IPS-20b (cell line): ENCODE measurements at regions not wholly inside any gene's neighbourhood (a gene's known extent, or its start where the extent isn't known, plus 50 kb on each side); places are given as distances from the start of the nearest gene placed in this dataset.
"Not testable (repeated sequence)": the region's sequence is repeated elsewhere in the genome, so short reads cannot be mapped to it uniquely, and the experiment has no call there.

Source experiments
- H3K27ac ChIP-seq: one replicate; pipeline ENCODE4 v1.5.1; 2013; ENCODE audit warnings: low read length
- H3K27me3 ChIP-seq: 2 replicates; pipeline ENCODE4 v1.6.1; 2013; ENCODE audit warnings: mild to moderate bottlenecking, low read length, inconsistent platforms; ENCODE audit not compliant: insufficient read depth
- H3K36me3 ChIP-seq: 2 replicates; pipeline ENCODE4 v1.6.1; 2013; ENCODE audit warnings: low read depth, mild to moderate bottlenecking, inconsistent platforms, low read length, moderate library complexity; ENCODE audit not compliant: insufficient read depth
- H3K4me1 ChIP-seq: 2 replicates; pipeline ENCODE4 v1.6.1; 2013; ENCODE audit warnings: mild to moderate bottlenecking, control low read depth, inconsistent platforms, low read length, moderate library complexity; ENCODE audit not compliant: insufficient read depth
- H3K4me3 ChIP-seq: 2 replicates; pipeline ENCODE4 v1.5.1; 2013; ENCODE audit warnings: mild to moderate bottlenecking, low read length, inconsistent platforms
- H3K9ac ChIP-seq: 2 replicates; pipeline ENCODE4 v1.6.1; 2013; ENCODE audit warnings: low read depth, mild to moderate bottlenecking, inconsistent platforms, low read length, moderate library complexity
- H3K9me3 ChIP-seq: 2 replicates; pipeline ENCODE4 v1.6.1; 2013; ENCODE audit warnings: mild to moderate bottlenecking, low read depth, low read length, inconsistent platforms; ENCODE audit not compliant: insufficient read depth

DNA sequence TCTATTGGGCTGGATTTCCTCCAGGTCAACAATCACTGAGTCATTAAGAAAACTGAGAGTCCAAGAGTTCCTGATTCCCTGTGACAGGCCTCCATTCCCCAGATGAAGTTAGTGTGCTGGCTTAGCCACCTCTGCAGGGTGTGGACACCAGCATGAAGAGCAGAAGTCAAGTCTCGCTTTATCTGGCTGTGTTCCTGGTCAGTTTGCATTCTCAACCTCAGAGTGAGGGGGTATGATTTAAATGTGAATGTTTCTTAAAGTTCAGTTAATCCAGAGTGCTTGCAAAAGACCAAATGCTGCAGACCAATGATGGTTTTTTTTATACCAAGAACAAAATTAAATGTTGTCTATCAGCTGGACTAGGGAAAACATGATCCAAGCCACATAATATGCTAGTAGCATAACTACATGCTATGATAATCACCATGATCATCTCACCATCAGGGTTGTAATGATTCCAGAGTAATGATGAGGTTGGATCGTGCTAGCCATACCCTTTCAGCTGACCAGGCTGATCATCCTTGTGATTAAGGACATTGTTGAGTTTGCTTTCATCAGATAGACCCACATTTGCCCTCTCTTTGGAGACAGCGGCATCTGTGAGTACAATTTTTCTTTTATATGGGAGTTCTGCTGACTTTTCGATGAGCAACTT, 145.8 kb upstream of the ARHGAP20 start:
- Histone ChIP-seq H3K9ac (no peak overlapping the region), H3K4me3 (no peak overlapping the region), H3K36me3 (no peaks in the 10 kb centered on the region), H3K9me3 (no peaks in the 10 kb centered on the region), H3K4me1 (peaks cover 8% of the 10 kb centered on the region; the same call in 1 of the 2 replicates), H3K27ac (no peak overlapping the region), H3K27me3 (no peaks in the 10 kb centered on the region)

DNA sequence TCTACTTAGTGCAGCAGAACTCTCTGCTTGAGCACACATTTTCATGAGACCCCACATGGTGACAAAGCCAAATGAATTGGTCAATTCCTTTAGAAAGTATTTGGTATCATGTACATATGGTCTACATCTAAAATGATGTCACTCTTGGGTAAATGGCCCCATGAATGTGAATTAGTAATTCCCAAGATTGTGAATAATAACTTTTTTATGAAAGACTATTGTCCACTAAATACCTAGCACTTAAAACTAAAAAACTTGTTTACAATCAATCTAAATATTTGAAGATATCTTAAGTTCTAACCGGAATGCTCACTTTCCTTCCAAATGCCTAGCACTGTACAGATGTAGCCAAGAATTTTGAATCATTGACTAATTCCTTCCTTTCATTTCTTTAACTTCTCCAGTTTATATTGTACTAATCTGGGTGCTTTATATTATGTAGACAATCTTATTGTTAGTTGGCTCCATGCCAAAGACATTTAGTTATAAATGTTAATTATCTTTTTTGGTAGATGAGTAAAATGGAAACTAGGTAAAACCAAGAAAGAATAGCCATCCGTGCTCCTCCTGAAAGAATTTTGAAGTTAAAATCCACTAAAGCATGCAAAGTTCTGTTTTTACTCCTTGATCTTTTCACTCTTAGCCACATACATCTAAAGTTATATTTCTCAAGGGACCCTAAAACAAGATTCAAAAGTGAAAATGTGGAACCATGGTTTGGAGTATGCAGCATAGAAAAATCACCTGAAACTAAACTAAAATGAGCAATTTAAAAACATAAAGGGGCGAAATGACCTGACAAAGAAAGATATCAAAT, 145.0 kb upstream of the ARHGAP20 start:
- Histone ChIP-seq H3K4me1 (peaks cover 4% of the 10 kb centered on the region; the same call in 1 of the 2 replicates), H3K9me3 (no peaks in the 10 kb centered on the region), H3K27me3 (no peaks in the 10 kb centered on the region), H3K9ac (no peak overlapping the region), H3K27ac (no peak overlapping the region), H3K36me3 (no peaks in the 10 kb centered on the region), H3K4me3 (no peak overlapping the region)

DNA sequence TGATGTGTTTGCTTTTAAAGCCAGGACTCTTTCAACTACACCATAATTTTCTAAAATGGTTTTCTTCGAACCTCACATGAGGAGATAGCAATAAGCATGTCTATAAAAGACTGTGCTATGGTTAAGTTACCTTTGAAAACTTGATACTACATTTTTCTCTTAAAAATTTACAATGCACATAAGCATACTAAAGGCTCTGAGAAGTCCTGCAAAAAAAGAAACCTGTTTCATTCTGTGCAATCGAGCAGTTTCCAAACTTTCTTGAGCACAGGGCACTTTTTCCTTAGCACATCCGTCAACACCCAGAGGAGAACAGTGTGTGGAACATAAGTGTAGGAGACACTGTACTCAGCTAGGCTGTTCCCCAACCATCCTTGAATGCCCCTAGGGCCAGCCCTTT, 144.1 kb upstream of the ARHGAP20 start:
- Histone ChIP-seq H3K27me3 (no peaks in the 10 kb centered on the region), H3K27ac (no peak overlapping the region)

DNA sequence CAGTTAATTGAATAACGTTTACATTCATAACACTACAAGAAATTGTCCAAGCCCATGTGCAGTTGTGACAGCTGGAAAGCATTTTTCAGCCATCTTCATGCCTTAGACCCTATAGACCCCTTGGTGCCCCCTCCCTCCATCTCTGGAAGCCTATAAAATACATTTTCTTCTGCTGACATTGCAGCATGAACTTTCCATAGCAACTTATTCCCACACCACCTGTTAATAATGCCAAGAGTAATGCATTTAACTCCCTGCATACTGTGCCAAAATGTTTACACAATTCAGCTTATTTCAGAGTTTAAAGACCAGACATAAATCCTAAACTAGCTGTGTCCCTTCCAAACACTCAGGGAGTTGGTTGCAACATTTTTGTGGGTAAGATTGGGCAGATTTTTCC, 143.0 kb upstream of the ARHGAP20 start:
- Histone ChIP-seq H3K27ac (no peak overlapping the region), H3K4me1 (no peaks in the 10 kb centered on the region), H3K36me3 (no peaks in the 10 kb centered on the region), H3K9ac (no peak overlapping the region), H3K4me3 (no peak overlapping the region), H3K27me3 (no peaks in the 10 kb centered on the region), H3K9me3 (no peaks in the 10 kb centered on the region)

More for the DNA sequence above, 144.1 kb upstream of the ARHGAP20 start:
- no peak overlapping the region for H3K4me3 ChIP-seq
- no peak overlapping the region for H3K9ac ChIP-seq
- H3K36me3 ChIP-seq: no peaks in the 10 kb centered on the region
- H3K9me3 ChIP-seq: no peaks in the 10 kb centered on the region
- no peaks in the 10 kb centered on the region for H3K4me1 ChIP-seq

DNA sequence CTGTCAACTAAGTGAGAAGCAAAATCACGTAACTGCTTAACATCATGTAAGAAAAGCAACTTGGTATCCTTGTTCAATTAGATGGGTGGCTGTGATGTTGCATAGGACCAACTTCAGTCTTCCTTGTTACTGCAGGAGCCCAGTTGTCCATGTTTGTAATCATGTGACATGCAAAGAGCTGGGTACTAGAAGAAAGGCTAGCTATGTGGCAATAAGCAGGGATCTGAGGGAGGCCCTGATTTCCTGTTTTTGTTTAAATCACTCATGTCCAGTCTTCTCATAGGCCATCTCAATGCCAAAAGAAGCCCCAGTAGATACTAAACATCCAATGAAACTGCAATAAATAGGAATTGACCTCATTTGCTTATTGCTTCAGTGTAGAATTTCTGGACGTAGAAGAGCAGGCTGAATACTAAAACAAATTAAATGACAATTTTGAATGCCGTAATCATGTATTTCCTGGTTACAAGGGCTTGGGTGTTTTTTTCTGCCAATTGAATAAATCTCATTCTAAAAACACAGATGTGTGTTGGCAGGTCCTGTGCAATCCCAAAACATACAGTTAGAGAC, 140.8 kb upstream of the ARHGAP20 start:
- Histone ChIP-seq H3K27me3 (no peaks in the 10 kb centered on the region), H3K4me3 (no peak overlapping the region), H3K9me3 (no peaks in the 10 kb centered on the region), H3K27ac (no peak overlapping the region), H3K9ac (no peak overlapping the region), H3K36me3 (no peaks in the 10 kb centered on the region), H3K4me1 (no peaks in the 10 kb centered on the region)

DNA sequence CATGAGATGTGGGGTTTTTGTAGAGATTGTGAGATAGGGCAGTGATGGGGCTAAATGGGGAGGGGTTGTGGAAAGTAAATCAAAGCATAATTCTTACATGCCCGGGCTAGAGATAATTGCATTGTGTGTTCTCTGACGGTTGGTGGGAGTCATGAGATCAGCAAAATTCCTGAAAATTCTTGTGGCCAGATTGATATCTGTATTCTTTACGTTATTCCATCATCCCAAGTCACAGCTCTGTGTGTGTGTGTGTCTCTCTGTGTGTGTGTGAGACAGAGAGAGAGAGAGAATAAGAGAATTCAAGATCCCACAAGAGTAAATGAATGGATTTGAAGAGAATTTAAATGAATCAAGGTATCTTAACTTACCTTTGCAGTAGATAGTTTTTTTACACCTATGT, 138.6 kb upstream of the ARHGAP20 start:
- Histone ChIP-seq H3K27me3 (no peaks in the 10 kb centered on the region), H3K27ac (no peak overlapping the region), H3K9me3 (no peaks in the 10 kb centered on the region), H3K4me1 (no peaks in the 10 kb centered on the region), H3K4me3 (no peak overlapping the region), H3K36me3 (no peaks in the 10 kb centered on the region), H3K9ac (no peak overlapping the region)

DNA sequence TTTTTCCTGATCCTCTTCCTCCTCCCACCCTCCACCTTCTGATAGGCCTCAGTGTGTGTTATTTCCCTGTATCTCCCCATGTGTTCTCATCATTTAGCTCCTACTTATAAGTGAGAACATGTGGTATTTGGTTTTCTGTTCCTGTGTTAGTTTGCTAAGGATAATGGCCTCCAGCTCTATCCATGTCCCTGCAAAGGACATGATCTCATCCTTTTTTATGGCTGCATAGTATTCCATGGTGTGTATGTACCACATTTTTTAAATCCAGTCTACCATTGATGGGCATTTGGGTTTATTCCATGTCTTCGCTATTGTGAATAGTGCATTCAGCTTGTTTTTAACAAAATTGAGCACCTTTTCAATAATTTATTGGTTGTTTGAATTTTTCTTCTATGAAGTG, 130.8 kb upstream of the ARHGAP20 start:
- H3K9me3 ChIP-seq, H3K4me1 ChIP-seq, H3K27me3 ChIP-seq, H3K9ac ChIP-seq, H3K4me3 ChIP-seq, H3K27ac ChIP-seq, H3K36me3 ChIP-seq: not testable (repeated sequence)

DNA sequence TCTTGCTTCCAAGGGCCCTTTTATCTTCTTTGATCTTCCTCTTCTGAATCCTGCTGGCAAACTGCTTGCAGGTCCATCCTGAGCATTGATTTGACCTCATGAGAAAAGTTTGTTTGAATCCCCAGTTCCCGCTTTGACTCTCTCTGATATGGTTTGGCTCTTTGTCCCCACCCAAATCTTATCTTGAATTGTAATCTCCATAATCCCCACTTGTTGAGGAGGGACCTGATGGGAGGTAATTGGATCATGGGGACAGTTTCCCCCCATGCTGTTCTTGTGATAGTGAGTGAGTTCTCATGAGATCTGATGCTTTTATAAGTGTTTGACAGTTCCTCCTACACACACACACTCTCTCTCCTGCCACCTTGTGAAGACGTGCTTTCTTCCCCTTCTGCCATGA, 126.6 kb upstream of the ARHGAP20 start:
- Histone ChIP-seq H3K27me3 (no peaks in the 10 kb centered on the region), H3K4me3 (no peak overlapping the region), H3K27ac (no peak overlapping the region), H3K36me3 (no peaks in the 10 kb centered on the region), H3K9ac (no peak overlapping the region), H3K4me1 (no peaks in the 10 kb centered on the region), H3K9me3 (0 out of 2 replicates have a peak, but pooled peaks cover 3% of the 10 kb centered on the region)

DNA sequence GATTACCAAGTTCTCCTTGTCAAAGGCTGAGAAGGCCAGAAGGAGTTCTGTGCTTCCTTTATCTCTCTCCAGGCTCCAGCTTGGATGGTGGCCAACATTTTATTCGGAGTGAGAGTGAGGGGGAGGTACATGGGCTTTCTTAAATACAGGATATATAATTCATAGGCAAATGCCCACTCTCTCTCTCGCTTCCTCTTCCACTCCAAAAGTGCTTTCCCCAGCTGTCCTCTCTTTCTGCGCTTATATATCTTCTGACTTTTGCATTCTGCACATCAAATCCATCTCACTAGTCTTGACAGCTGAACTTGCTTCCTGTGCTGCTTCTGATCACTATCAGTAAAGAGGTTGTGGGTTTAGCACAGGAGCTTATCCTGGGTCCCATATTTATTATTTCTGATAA, 125.4 kb upstream of the ARHGAP20 start:
- H3K4me1 ChIP-seq: no peaks in the 10 kb centered on the region
- H3K36me3 ChIP-seq: no peaks in the 10 kb centered on the region
- H3K27me3 ChIP-seq: no peaks in the 10 kb centered on the region
- no peak overlapping the region for H3K27ac ChIP-seq
- no peak overlapping the region for H3K9ac ChIP-seq
- H3K4me3 ChIP-seq: no peak overlapping the region
- H3K9me3 ChIP-seq: no peaks in the 10 kb centered on the region

DNA sequence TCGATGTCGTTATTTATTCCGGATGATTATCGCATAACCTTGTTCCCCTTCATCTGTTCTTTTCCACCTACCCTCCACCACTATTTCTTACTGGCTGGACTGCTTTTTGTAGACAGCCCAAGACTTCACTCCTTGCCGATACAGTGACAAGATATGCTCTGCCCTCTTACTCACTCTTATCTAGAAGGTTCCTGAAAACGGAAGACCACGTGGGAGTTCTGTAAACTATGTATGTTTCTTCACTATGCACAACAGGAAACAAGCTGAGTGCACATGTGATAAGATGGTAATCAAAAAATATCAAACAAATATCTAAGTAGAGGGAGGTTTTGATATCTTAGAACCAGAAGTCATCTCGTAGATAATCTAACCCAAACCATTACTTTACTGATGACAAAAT, 122.9 kb upstream of the ARHGAP20 start:
- H3K9me3 ChIP-seq: no peaks in the 10 kb centered on the region
- no peaks in the 10 kb centered on the region for H3K27me3 ChIP-seq
- no peak overlapping the region for H3K4me3 ChIP-seq
- no peaks in the 10 kb centered on the region for H3K36me3 ChIP-seq
- no peak overlapping the region for H3K27ac ChIP-seq
- H3K9ac ChIP-seq: no peak overlapping the region
- H3K4me1 ChIP-seq: peaks cover 4% of the 10 kb centered on the region; the same call in 1 of the 2 replicates

DNA sequence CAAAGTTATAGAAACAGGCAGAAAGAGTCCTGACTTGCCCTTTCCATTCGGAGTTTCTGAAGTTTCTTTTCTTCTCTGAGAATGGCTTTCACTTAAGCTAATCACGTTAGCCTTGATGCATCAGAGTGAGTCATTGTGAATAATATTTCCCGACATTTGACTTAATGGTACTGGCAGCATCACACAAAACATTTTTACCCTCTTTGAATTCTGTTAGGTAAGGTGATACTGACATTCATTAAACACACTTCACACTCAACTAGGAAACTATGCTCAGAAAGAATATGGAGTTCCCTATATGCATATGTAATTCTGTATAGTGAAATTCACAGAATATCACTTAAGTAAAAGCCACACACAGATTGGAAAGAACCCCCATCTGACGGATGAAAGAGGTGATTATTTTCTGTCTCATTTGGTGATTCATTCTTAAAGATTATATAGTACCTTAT, 120.8 kb upstream of the ARHGAP20 start:
- Histone ChIP-seq H3K27me3 (no peaks in the 10 kb centered on the region), H3K27ac (no peak overlapping the region), H3K4me3 (no peak overlapping the region), H3K36me3 (no peaks in the 10 kb centered on the region), H3K9ac (no peak overlapping the region), H3K4me1 (peaks cover 4% of the 10 kb centered on the region; the same call in 1 of the 2 replicates), H3K9me3 (no peaks in the 10 kb centered on the region)

DNA sequence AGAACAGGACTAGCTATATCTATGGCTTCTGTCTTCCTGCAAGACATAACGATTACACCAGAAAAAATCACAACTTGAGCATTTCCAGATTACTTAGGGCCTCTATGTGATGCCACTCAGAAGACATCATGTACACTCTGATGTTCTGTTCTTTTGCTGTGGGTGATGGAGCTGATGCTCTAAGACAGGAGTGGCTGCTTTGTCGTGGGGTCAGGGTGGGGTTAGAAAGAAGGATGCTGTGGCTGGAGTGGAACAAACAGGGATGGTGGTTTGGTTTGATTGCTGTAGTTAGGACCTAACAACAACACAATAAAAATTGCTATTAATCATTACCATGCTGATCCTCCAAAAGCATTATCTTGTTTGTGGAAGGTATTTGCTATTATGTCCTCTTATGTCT, 120.3 kb upstream of the ARHGAP20 start:
- Histone ChIP-seq H3K36me3 (no peaks in the 10 kb centered on the region), H3K27ac (no peak overlapping the region), H3K4me1 (peaks cover 4% of the 10 kb centered on the region; the same call in 1 of the 2 replicates), H3K27me3 (no peaks in the 10 kb centered on the region), H3K9ac (no peak overlapping the region), H3K4me3 (no peak overlapping the region), H3K9me3 (no peaks in the 10 kb centered on the region)
